K562 (cell line): ENCODE measurements at regions not wholly inside any gene's neighbourhood (a gene's known extent, or its start where the extent isn't known, plus 50 kb on each side); places are given as distances from the start of the nearest gene placed in this dataset.

ENCODE experiments used
- C11orf30 ChIP-seq: fragments of 450-650 bp; IDR thresholded peaks from 2 replicates; pipeline ENCODE4 v1.6.1; 2016; ENCODE audit warnings: low read depth, mild to moderate bottlenecking
- CBFA2T2 ChIP-seq: fragments of 450-650 bp; conservative IDR thresholded peaks from 2 replicates; pipeline ENCODE4 v1.6.1; 2017; ENCODE audit warnings: mild to moderate bottlenecking
- DMBX1 ChIP-seq: fragments of 250-450 bp; sonication (Bioruptor Pico); IDR thresholded peaks from 2 replicates; pipeline ENCODE4 v1.8.0; 2022; ENCODE audit warnings: inconsistent platforms, mild to moderate bottlenecking, moderate library complexity, borderline replicate concordance
- FIP1L1 ChIP-seq: fragments of 200-400 bp; formaldehyde crosslinking; IDR thresholded peaks from 2 replicates; pipeline ENCODE4 v1.6.1; 2018; ENCODE audit warnings: mild to moderate bottlenecking, low read depth, low read length; ENCODE audit not compliant: poor library complexity, severe bottlenecking
- FOSL1 ChIP-seq: fragments of 200-800 bp; sonication (Bioruptor generic); conservative IDR thresholded peaks from 2 replicates; pipeline ENCODE4 v1.6.1; 2016; ENCODE audit warnings: missing genetic modification characterization, missing compliant biosample characterization
- FOXA3 ChIP-seq, 2 experiments: fragments of 450-650 bp in 1 of 2; sonication (generic) in 1 of 2; formaldehyde crosslinking; IDR thresholded peaks in 1 of 2; conservative IDR thresholded peaks in 1 of 2; 2 replicates each; pipeline versions ENCODE4 v1.4.0 to v1.8.0; 2020 to 2022; ENCODE audit warnings: mild to moderate bottlenecking in 2 of 2, missing genetic modification reagents in 1 of 2
- HDAC2 ChIP-seq: fragments of 450-650 bp; IDR thresholded peaks from 2 replicates; pipeline ENCODE4 v1.6.1; 2016; ENCODE audit warnings: mild to moderate bottlenecking
- MIER1 ChIP-seq: fragments of 450-650 bp; IDR thresholded peaks from 2 replicates; pipeline ENCODE4 v1.6.1; 2016; ENCODE audit warnings: antibody characterized with exemption, mild to moderate bottlenecking, low read depth
- RNF2 ChIP-seq: sonication (generic); IDR thresholded peaks from 2 replicates; pipeline ENCODE4 v1.6.1; 2016
- TEAD4 ChIP-seq, 2 experiments: sonication (generic) in 1 of 2; formaldehyde crosslinking in 1 of 2; IDR thresholded peaks; 2 replicates each; pipeline versions ENCODE4 v1.6.1 to v1.8.0; 2012 to 2022; ENCODE audit warnings: borderline replicate concordance in 1 of 2, inconsistent platforms in 1 of 2, low read length in 1 of 2, mild to moderate bottlenecking in 1 of 2, missing genetic modification reagents in 1 of 2
- ZNF174 ChIP-seq: fragments of 250-450 bp; sonication (Bioruptor Pico); IDR thresholded peaks from 2 replicates; pipeline ENCODE4 v1.4.0; 2020; ENCODE audit warnings: mild to moderate bottlenecking
- ZNF175 ChIP-seq: fragments of 200-800 bp; sonication (Bioruptor generic); IDR thresholded peaks from 2 replicates; pipeline ENCODE4 v1.6.1; 2016; ENCODE audit warnings: low read depth, mild to moderate bottlenecking, missing genetic modification characterization, missing compliant biosample characterization
- ZNF318 ChIP-seq, 2 experiments: fragments of 450-650 bp; IDR thresholded peaks; 2 replicates each; pipeline ENCODE4 v1.6.1; 2016; ENCODE audit warnings: mild to moderate bottlenecking in 2 of 2, borderline replicate concordance in 1 of 2, low read depth in 1 of 2, moderate library complexity in 1 of 2
- ZNF584 ChIP-seq: fragments of 200-800 bp; sonication (Bioruptor generic); IDR thresholded peaks from 2 replicates; pipeline ENCODE4 v1.6.1; 2016; ENCODE audit warnings: low read depth, mild to moderate bottlenecking, missing genetic modification characterization, missing compliant biosample characterization
- ZNF75A ChIP-seq: fragments of 450-650 bp; formaldehyde crosslinking; IDR thresholded peaks from 2 replicates; pipeline ENCODE4 v1.4.0; 2020; ENCODE audit warnings: mild to moderate bottlenecking
- TF ChIP-seq, protein P1 (sequence below): sonication (generic); formaldehyde crosslinking; IDR thresholded peaks from 2 replicates; pipeline ENCODE4 v1.8.1; 2023; ENCODE audit warnings: mild to moderate bottlenecking, missing genetic modification reagents

GRCh38 chr5:29051509-29051908, 2013.1 kb upstream of the CDH9 start (continued):
- TF ChIP-seq ZNF318 (IDR thresholded peaks at IDR 0.05; ENCODE audit: borderline replicate concordance in 1 of 2, low read depth in 1 of 2) (no peak), ZNF75A (no peak), C11orf30 (no peak), HDAC2 (no peak), FOSL1 (tag) (no peak), FOXA3 (CRISPR knock-in tag; conservative IDR thresholded peaks at IDR 0.05 in 1 of 2, IDR thresholded peaks at IDR 0.05 in 1 of 2) (peak in 1 of 2 experiments; percentile 93; a peak in 2 of 4 replicates), TEAD4 (IDR thresholded peaks at IDR 0.05; ENCODE audit: low read length) (peak; percentile 53; the same call in 1 of the 2 replicates), TEAD4 (CRISPR knock-in tag; IDR thresholded peaks at IDR 0.05; ENCODE audit: borderline replicate concordance) (no peak), CBFA2T2 (no peak; the same call in 1 of the 2 replicates), FIP1L1 (no peak), RNF2 (no peak), ZNF174 (no peak), ZNF175 (CRISPR knock-in tag) (no peak), DMBX1 (CRISPR knock-in tag) (no peak), ZNF584 (CRISPR knock-in tag) (no peak), MIER1 (no peak)
- TF ChIP-seq, protein P1, sequence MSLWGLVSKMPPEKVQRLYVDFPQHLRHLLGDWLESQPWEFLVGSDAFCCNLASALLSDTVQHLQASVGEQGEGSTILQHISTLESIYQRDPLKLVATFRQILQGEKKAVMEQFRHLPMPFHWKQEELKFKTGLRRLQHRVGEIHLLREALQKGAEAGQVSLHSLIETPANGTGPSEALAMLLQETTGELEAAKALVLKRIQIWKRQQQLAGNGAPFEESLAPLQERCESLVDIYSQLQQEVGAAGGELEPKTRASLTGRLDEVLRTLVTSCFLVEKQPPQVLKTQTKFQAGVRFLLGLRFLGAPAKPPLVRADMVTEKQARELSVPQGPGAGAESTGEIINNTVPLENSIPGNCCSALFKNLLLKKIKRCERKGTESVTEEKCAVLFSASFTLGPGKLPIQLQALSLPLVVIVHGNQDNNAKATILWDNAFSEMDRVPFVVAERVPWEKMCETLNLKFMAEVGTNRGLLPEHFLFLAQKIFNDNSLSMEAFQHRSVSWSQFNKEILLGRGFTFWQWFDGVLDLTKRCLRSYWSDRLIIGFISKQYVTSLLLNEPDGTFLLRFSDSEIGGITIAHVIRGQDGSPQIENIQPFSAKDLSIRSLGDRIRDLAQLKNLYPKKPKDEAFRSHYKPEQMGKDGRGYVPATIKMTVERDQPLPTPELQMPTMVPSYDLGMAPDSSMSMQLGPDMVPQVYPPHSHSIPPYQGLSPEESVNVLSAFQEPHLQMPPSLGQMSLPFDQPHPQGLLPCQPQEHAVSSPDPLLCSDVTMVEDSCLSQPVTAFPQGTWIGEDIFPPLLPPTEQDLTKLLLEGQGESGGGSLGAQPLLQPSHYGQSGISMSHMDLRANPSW (CRISPR knock-in tag): no peak
